GM12878 (cell line): ENCODE measurements at regions not wholly inside any gene's neighbourhood (a gene's known extent, or its start where the extent isn't known, plus 50 kb on each side); places are given as distances from the start of the nearest gene placed in this dataset.

Experiments used
- ATAC-seq: fragments of 200-7000 bp; cut with Tn5 transposase; 3 replicates; pipeline ENCODE4 v1.9.1; 2020; ENCODE audit warnings: mild to moderate bottlenecking, moderate library complexity
- BruUV-seq: library from RNA; stranded (reverse); fragments of 400-500 nt; replicated peaks from 2 replicates; lab custom pipeline; 2021; lab: Mats Ljungman, UMichigan
- CTCF ChIA-PET: fragments of 300-600 bp; sonication (Branson Sonifier 250); formaldehyde crosslinking; extraction: SDS; loops from one replicate; lab custom pipeline; 2021; ENCODE audit warnings: inconsistent platforms; lab: Yijun Ruan, JAX
- POLR2A ChIA-PET: fragments of 350-600 bp; formaldehyde crosslinking; extraction: SDS; loops from one replicate; lab custom pipeline; 2021; ENCODE audit warnings: inconsistent platforms; lab: Charles Lee
- RAD21 ChIA-PET: fragments of 300-600 bp; sonication (Branson Sonifier 250); formaldehyde crosslinking; loops from one replicate; lab custom pipeline; 2023; ENCODE audit warnings: antibody characterized with exemption; ENCODE audit not compliant: unreplicated experiment; lab: Charles Lee
- SMC1A ChIA-PET: fragments of 300-600 bp; sonication (Branson Sonifier 250); formaldehyde crosslinking; loops from one replicate; lab custom pipeline; 2023; ENCODE audit not compliant: unreplicated experiment, uncharacterized antibody; lab: Charles Lee
- DNase-seq: peaks from one replicate; pipeline ENCODE4 v3.0.0-alpha.2; 2011; ENCODE audit warnings: low read depth, low spot score
- FAIRE-seq: peaks from 3 replicates; lab custom pipeline; 2011; peaks lifted over from hg19 to GRCh38; lab: Jason Lieb, UNC
- H2AFZ ChIP-seq: 2 replicates; pipeline ENCODE4 v1.6.0; 2011; ENCODE audit warnings: low read depth, low read length, control low read depth; ENCODE audit not compliant: control insufficient read depth
- H3K27ac ChIP-seq: 2 replicates; pipeline ENCODE4 v1.5.1; 2011; ENCODE audit warnings: control low read depth; ENCODE audit not compliant: control insufficient read depth, insufficient read depth
- H3K27me3 ChIP-seq, 2 experiments: replicated peaks in 1 of 2; 2 replicates each; pipeline versions ENCODE4 v1.6.0 to v1.6.1; 2011; ENCODE audit warnings: low read length in 1 of 2; ENCODE audit not compliant: control insufficient read depth in 2 of 2, insufficient read depth in 2 of 2
- H3K36me3 ChIP-seq, 2 experiments: 2 replicates each; pipeline ENCODE4 v1.5.1; 2011; ENCODE audit warnings: low read length in 1 of 2; ENCODE audit not compliant: control insufficient read depth in 2 of 2, insufficient read depth in 2 of 2
- H3K4me1 ChIP-seq: 2 replicates; pipeline ENCODE4 v1.6.1; 2011; ENCODE audit warnings: mild to moderate bottlenecking, low read length, moderate library complexity, mixed read lengths; ENCODE audit not compliant: control insufficient read depth, insufficient read depth
- H3K4me2 ChIP-seq: 2 replicates; pipeline ENCODE4 v1.6.0; 2011; ENCODE audit warnings: control low read depth; ENCODE audit not compliant: control insufficient read depth, insufficient read depth
- H3K4me3 ChIP-seq: fragments of 200-600 bp; sonication (generic); 2 replicates; pipeline ENCODE4 v1.5.1; 2016
- H3K79me2 ChIP-seq: 2 replicates; pipeline ENCODE4 v1.6.0; 2011; ENCODE audit warnings: low read length; ENCODE audit not compliant: control insufficient read depth, insufficient read depth
- H3K9ac ChIP-seq: 2 replicates; pipeline ENCODE4 v1.8.0; 2011; ENCODE audit warnings: low read length, control low read depth, mixed read lengths; ENCODE audit not compliant: control insufficient read depth, insufficient read depth
- H3K9me3 ChIP-seq: replicated peaks from 3 replicates; pipeline ENCODE4 v1.5.1; 2011; ENCODE audit warnings: mild to moderate bottlenecking, low read length; ENCODE audit not compliant: control insufficient read depth, insufficient read depth
- H4K20me1 ChIP-seq: 2 replicates; pipeline ENCODE4 v1.6.0; 2011; ENCODE audit not compliant: control insufficient read depth, insufficient read depth
- BACH1 ChIP-seq: fragments of 450-650 bp; IDR thresholded peaks from 2 replicates; pipeline ENCODE4 v1.6.1; 2017; ENCODE audit warnings: mild to moderate bottlenecking, borderline replicate concordance
- BRCA1 ChIP-seq: IDR thresholded peaks from 2 replicates; pipeline ENCODE4 v1.6.1; 2011; ENCODE audit warnings: low read depth, low read length, improper control_type of control experiment
- CEBPZ ChIP-seq: fragments of 150-350 bp; IDR thresholded peaks from 2 replicates; pipeline ENCODE4 v1.6.1; 2016; ENCODE audit warnings: low read depth, low read length
- MTA3 ChIP-seq: IDR thresholded peaks from 2 replicates; pipeline ENCODE4 v1.6.1; 2012; ENCODE audit warnings: low read length, inconsistent platforms, borderline replicate concordance
- MYB ChIP-seq: fragments of 150-350 bp; IDR thresholded peaks from 2 replicates; pipeline ENCODE4 v1.6.1; 2014; ENCODE audit warnings: mild to moderate bottlenecking, low read depth, low read length, borderline replicate concordance
- NFIC ChIP-seq: IDR thresholded peaks from 2 replicates; pipeline ENCODE4 v1.6.1; 2012; ENCODE audit warnings: low read depth, mild to moderate bottlenecking, inconsistent platforms, low read length, moderate library complexity
- SIX5 ChIP-seq: IDR thresholded peaks from 2 replicates; pipeline ENCODE4 v1.6.1; 2011; ENCODE audit warnings: mild to moderate bottlenecking, low read depth, low read length, moderate library complexity; ENCODE audit not compliant: severe bottlenecking
- STAT3 ChIP-seq: IDR thresholded peaks from 2 replicates; pipeline ENCODE4 v1.6.1; 2011; ENCODE audit warnings: low read depth, low read length, improper control_type of control experiment
- SUZ12 ChIP-seq: fragments of 200-600 bp; sonication (generic); IDR thresholded peaks from one replicate; pipeline ENCODE4 v1.6.1; 2018; ENCODE audit warnings: antibody characterized with exemption, mild to moderate bottlenecking; ENCODE audit not compliant: unreplicated experiment
- ZBTB11 ChIP-seq: fragments of 450-650 bp; formaldehyde crosslinking; IDR thresholded peaks from 2 replicates; pipeline ENCODE4 v1.5.0; 2022; ENCODE audit warnings: mild to moderate bottlenecking, missing genetic modification characterization
- ZNF687 ChIP-seq: fragments of 450-650 bp; IDR thresholded peaks from 2 replicates; pipeline ENCODE4 v1.6.1; 2017; ENCODE audit warnings: mild to moderate bottlenecking, moderate library complexity
- WGBS: methylation state at CpG from one replicate; pipeline ENCODE4 v1.1.6; 2016; ENCODE audit warnings: low lambda C conversion rate; ENCODE audit not compliant: insufficient replicate concordance, insufficient coverage; ENCODE audit errors: missing lambda C conversion rate; 5-methylcytosine and 5-hydroxymethylcytosine counted together
- in situ Hi-C: fragments of 300-500 bp; cut with MboI; formaldehyde crosslinking; loops from 9 replicates; pipeline ENCODE4 v1.14.3; 2018; ENCODE audit warnings: mixed read lengths
- intact Hi-C: fragments of 100-400 bp; cut with micrococcal nuclease; formaldehyde crosslinking; loops from one replicate; pipeline ENCODE4 v1.14.2; 2022; ENCODE audit not compliant: unreplicated experiment

GRCh38 chr14:99025418-99025817, 246.6 kb downstream of the BCL11B start (continued):
- no peak for TF ChIP-seq ZNF687
- TF ChIP-seq MYB, result no peak

GRCh38 chr14:99026471-99026870, 245.5 kb downstream of the BCL11B start:
- ChIA-PET RAD21 (no interaction called here), POLR2A (no interaction called here), CTCF (no interaction called here), SMC1A (no interaction called here)
- 22% methylated on average over 2 of the region's 2 CpGs for WGBS
- Histone ChIP-seq H3K79me2 (no peaks in the 10 kb centered on the region), H3K9me3 (no peaks in the 10 kb centered on the region; the same call in 1 of the 3 replicates), H3K27ac (no peak overlapping the region), H3K4me2 (no peak overlapping the region), H3K36me3 (no peaks in the 10 kb centered on the region), H3K27me3 (no peaks in the 10 kb centered on the region), H2AFZ (no peak overlapping the region), H4K20me1 (no peaks in the 10 kb centered on the region), H3K9ac (no peak overlapping the region), H3K4me1 (no peaks in the 10 kb centered on the region), H3K4me3 (no peak overlapping the region)
- FAIRE-seq (no peak), DNase-seq (no peak), ATAC-seq (no peak)
- BruUV-seq, result no TSS peak
- in situ Hi-C loops (no loop called here), intact Hi-C loops (no loop called here)
- TF ChIP-seq NFIC (no peak), ZBTB11 (CRISPR knock-in tag) (peak; percentile 87), MTA3 (no peak), SUZ12 (no peak), BACH1 (no peak), BRCA1 (no peak), STAT3 (no peak), CEBPZ (no peak), SIX5 (peak; percentile 27)
